ENCODE measurements at regions not wholly inside any gene's neighbourhood (a gene's known extent, or its start where the extent isn't known, plus 50 kb on each side); places are given as distances from the start of the nearest gene placed in this dataset.

- no peak for TF ChIP-seq EZH2 (IDR thresholded peaks at IDR 0.05; ENCODE audit: low read depth, unreplicated experiment)
- no peak for TF ChIP-seq STAT1 (IDR thresholded peaks at IDR 0.05; ENCODE audit: unreplicated experiment)
- TF ChIP-seq ZNF331 (CRISPR knock-in tag; IDR thresholded peaks at IDR 0.05; ENCODE audit: low read depth) = no peak
- no peak for TF ChIP-seq JUNB (IDR thresholded peaks at IDR 0.05; ENCODE audit: unreplicated experiment)
- TF ChIP-seq ZNF114 (CRISPR knock-in tag; IDR thresholded peaks at IDR 0.05) = no peak
Observed at GRCh38 chr5:14028938-14029584, 84.6 kb upstream of the DNAH5 start (continued).

DNA sequence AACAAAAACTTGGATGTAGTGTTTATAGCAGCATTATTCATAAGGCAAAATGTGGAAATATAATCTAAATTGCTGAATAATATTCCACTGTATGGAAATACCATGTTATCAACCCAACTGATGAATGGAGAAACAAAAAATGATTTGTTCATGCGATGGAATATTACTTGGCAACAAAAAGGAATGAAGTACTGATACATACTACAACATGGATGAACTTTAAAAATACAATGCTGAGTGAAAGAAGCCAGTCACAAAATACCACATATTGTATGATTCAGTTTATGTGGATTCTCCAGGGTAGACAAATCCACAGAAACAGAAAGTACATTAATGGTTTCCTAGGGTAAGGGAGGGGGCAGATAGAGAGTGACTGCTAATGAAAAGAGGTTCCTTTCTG lies 83.7 kb upstream of the DNAH5 start:
- Histone ChIP-seq H3K27ac (ENCODE audit: low read depth) (no peak overlapping the region), H2AFZ (no peak overlapping the region), H3K79me2 (replicated peaks; ENCODE audit: insufficient read depth) (no peaks in the 10 kb centered on the region), H3K4me1 (ENCODE audit: insufficient read depth) (no peaks in the 10 kb centered on the region), H3K4me2 (no peak overlapping the region), H3K36me3 (ENCODE audit: insufficient read depth) (no peaks in the 10 kb centered on the region), H3F3A (replicated peaks; ENCODE audit: low read depth) (no peaks in the 10 kb centered on the region), H3K9me2 (ENCODE audit: insufficient read depth) (no peaks in the 10 kb centered on the region), H4K20me1 (replicated peaks; ENCODE audit: insufficient read depth) (no peaks in the 10 kb centered on the region), H3K4me3 (no peak overlapping the region), H3K27me3 (ENCODE audit: insufficient read depth) (no peaks in the 10 kb centered on the region)
- no peak overlapping the region for H3K27ac Mint-ChIP-seq
- no peak for TF ChIP-seq ZNF114 (CRISPR knock-in tag; IDR thresholded peaks at IDR 0.05)
- TF ChIP-seq POLR2AphosphoS5 (IDR thresholded peaks at IDR 0.05; ENCODE audit: low read depth) = no peak
- TF ChIP-seq CTCF (conservative IDR thresholded peaks at IDR 0.05; ENCODE audit: low read depth in 2 of 2) = no peak
- no peak for TF ChIP-seq REST (IDR thresholded peaks at IDR 0.05; ENCODE audit: unreplicated experiment)
- TF ChIP-seq STAT1 (IDR thresholded peaks at IDR 0.05; ENCODE audit: unreplicated experiment) = no peak
- no peak for TF ChIP-seq ZNF331 (CRISPR knock-in tag; IDR thresholded peaks at IDR 0.05; ENCODE audit: low read depth)
- DNase-seq (ENCODE audit: low spot score) (no peak), ATAC-seq (no peak)
- no peaks in the 10 kb centered on the region for H3K36me3 Mint-ChIP-seq (ENCODE audit: low read depth)
- no peaks in the 10 kb centered on the region for H3K9me3 Mint-ChIP-seq
- no peak overlapping the region for H3K4me3 Mint-ChIP-seq
- H3K27me3 Mint-ChIP-seq (ENCODE audit: insufficient read depth, low read depth, poor library complexity) = peaks cover 2% of the 10 kb centered on the region
- no peaks in the 10 kb centered on the region; the same call in 2 of the 3 replicates for H3K4me1 Mint-ChIP-seq
